ENCODE measurements at regions not wholly inside any gene's neighbourhood (a gene's known extent, or its start where the extent isn't known, plus 50 kb on each side); places are given as distances from the start of the nearest gene placed in this dataset.

DNA sequence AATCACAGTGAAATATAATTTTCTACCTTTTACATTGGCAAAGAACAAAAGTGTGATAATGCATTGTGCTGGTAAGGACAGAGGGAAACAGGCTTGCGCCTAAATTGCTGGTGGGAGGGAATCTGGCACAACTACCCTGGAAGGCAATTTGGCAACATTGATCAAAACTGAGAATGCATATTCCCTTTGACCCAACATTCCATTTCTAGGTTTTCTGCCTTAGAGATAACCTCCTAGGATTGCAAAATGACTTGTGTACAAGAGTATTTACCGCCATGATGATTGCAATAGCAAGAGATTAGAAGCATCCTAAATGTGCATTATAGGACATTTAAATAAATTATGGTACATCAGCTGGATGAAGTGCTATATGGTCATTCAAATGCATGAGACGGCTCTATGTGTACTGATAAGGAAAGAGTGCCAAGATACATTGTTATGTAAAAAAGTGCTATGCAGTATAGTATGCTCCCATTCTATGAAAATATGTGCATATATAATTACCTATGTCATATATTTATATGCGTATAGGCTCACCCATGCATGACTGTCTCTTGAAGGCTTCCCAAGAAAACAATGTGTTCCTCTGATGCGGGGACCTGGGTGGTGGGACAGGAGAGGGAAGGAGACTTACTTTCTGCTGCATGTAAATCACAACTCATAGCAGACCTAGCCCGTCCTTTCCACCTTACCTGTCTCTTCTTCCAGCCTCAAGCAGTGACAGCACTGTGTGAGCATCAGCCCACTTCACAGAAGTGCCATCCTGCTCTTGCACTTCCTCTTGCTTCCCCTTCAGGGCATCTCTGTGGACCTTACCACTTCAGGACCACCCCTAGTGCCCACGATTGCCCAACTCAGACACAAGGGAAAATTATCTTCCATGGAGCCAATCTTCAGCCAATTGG is 249.9 kb upstream of the TLE3 start:
- ATAC-seq (no peak), DNase-seq (no peak)

DNA sequence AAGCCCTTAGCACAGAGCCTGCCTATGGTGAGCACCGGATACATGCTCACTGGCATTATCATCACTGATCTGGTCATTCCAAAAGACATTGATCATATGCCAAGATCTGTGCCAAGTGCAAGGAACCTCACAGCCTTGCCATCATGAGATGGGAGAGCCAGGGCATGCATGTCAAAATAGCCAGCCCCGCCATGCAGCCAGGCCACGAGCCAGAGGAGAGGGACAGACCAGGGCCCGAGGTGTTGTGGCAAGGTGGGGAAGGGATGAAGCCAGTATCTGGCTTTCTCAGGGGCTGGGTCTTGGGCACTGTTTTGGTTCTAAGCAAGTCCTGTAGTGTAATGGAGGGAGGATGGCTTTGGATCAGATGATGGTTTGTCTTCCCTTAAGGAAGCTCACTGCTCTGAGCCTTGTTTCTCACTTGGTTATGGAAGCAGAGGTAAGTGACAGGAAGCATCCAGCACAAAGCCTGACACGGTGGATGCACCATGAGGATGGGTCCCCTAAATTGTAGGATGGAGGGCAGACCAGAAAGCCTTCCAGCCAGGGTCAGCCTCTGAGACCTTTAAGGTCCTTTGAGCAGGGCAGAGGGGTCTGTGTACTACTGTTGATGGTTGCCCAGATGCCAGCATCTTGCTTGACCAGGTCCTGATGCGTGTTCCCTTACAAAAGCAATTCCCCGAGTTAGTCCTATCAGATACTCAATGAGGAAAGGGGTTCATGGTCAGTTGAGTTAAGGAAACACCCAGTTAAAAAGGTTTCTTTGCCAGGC is 247.7 kb upstream of the TLE3 start:
- no peak for ATAC-seq
- no peak for DNase-seq

DNA sequence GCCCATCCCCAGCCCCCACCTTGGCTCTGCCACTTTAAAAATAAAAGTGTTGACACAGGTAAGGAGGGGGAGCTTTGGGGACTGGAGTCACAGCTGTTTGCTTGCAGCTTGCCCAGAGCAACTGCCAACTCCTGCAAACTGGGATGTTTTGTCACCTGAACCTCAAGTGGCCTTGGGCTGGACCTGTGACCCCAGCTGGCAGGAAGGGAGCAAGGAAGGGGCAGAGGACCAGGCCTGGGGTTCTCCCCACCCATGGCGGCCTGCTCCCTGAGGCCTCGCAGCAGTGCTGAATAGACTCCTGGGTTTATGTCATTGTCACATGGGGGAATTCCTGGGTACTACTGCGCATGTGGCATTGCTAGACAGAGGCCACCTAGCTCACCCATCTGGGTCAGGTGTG is 246.9 kb upstream of the TLE3 start:
- ATAC-seq (no peak), DNase-seq (no peak)

DNA sequence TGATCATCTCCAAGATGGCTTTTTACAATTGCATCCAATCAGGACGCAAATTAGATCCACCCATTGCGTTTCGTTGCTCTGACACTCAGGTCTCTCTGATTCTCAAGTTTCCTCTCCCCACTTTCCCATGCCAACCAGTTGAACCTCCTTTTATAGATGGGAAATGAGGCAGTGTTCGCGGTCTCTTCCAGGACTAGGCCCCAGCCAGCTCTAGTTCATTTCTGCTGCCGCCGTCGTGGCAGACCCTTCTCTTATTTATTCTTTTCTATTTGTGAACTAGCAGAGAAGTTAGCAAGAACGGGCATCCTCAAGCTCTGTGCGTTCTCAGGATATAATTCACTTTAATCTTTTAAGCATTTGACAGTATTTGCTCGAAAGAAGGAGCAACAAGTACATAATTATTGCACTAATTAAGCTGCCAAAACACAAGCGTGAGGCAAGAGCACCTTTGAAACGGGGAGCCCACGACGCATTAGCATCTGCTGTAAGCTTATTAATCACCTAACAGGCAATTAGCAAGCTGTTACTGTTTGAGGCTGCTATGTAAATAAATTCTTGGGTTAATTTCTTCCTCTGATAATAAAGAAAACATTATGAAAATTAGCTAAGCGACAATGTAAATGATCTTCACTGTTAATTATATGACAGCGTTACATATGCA is 246.4 kb upstream of the TLE3 start:
- DNase-seq (no peak), ATAC-seq (no peak)

DNA sequence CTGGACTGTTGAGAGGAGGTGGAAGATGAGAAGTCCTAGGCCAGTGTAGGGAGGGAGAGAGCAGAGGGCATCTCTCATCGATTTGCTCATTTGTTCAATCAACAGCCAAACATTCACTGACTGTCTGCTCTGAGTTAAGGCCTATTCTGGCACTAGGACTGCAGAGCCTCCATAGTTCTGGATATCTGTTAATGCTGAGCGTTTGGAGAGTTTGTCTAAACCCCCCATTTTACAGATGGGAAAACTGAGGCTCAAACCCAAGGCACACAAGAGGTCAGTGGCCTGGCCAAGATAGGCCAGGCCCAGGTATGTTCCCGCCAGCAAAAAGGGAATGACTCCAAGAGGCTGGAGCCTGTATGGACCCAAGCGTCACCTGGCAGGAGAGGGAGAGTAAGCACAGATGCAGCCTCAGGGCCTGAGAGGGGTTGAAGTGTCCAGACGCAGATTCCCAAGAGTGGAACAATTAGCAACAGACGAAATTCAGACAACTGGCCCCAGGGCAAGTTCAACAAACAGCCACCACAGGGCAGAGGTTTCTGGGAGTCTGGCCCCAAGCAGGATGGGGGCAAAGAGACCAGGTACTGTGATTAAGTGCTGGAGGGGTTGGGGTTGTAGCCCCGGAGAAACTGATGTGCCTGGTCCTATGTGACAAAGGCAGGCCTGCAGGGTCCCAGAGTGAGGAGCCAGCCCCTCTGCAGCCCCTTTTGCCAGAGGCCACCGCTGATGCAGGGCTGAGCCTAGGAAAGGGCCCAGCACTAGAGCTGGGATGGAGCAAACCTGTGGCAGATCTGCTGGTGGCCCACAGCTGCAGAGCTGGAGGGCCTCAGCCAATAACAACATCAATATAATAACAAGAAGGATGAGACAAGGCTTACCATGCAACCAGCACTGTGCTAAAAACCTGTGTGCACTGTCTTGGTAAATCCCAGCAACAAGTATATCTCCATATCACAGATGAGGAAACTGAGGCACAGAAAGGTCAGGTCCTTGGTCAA is 245.1 kb upstream of the TLE3 start:
- ATAC-seq: no peak
- no peak for DNase-seq

DNA sequence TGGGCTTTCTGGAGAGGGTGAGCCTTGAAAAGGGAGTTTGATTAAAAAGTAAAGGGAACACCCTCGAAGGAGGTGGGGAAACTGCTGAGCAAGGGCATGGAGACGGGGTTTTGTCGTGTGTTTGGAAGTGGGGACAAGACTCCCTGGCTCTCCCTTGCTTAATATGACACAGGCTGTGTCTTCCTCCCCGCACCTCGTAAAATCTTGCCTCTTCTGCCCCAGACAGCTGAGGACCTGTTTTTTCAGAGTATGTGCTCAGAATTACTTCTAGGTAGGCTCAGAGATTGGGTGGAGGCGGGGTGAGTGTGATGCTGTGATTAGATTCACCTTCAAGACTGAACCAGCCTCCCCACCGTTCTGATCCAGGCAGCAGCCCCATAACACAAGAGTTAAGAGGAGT is 244.4 kb upstream of the TLE3 start:
- ATAC-seq (no peak), DNase-seq (no peak)

DNA sequence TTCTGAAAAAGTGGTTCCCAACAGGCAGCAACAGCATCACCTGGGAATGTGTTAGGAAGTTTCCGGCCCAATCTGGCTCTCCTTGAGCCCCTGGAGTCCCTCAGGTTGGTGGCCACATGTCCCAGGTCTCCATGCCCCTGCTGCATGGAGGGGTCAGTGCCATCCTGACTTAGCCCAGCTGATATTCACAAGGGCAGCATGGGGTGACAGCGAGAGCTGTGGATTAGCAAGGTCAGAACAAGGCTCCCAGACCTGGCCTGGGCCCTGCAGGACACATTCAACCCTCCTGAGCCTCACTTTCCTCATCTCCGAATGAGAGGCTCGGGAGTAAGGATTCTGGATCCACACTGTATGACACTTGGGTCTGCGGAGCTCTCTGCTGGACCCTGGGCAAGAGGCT is 243.8 kb upstream of the TLE3 start:
- DNase-seq (no peak), ATAC-seq (no peak)

DNA sequence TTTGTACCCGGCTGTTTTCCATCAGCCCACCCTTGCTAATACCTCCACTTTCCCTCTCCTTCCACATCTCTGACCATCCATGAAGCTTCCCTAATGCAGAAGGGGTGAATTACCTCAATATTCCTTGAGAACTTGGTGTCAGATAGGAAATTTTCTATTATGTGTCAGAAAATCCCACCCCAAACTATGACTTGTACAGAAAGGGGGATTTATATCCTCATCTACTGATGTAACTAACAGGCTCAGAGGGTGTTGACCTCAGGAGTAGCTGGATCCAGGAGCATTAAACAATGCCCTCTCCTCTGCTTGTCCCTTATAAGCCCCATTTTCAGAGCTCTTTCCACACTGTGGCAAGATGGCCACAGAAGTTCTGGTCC is 242.8 kb upstream of the TLE3 start:
- ATAC-seq (no peak), DNase-seq (no peak)

DNA sequence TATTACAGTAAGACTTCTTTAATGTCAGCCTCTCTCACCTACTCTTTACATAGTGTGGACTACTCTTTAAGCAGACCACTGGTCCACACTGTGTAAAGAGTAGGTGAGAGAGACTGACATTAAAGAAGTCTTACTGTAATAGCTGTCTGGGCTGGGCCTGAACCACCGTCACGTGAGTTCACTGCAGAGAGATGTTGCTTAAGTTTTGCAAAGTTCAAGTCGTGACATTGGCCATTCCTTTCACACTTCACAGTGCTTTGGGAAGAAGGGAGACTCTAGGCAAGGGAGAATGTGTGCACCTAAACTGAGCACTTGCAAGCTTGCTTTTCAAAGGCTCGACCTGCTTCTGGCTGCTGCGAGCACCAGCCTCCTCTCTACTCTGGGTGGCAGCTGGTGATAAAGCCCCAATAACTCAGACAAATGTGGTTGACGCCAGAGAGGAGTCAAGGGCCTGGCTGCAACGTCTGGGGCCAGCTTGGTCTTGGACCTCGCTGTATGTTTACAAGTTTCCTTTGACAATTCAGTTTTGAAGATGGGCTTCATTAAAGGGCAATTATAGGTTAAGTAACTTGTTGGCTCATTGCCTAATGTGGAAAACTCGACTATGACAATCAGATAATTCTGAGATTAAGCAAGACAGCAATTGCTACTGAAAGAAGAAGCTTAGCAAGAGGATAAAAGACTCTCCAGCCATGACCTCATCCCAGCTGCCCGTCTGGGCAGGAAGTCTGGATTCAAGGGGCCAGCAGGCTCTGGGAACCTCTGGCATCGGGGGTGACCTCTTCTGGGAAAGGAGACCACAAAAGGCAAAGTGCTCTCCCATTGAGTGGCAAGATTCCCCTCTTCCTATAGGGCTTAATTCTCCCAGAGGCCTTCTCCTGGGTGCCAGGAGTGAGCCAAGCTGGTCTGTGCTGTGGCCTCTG is 242.1 kb upstream of the TLE3 start:
- ATAC-seq (no peak), DNase-seq (no peak)

DNA sequence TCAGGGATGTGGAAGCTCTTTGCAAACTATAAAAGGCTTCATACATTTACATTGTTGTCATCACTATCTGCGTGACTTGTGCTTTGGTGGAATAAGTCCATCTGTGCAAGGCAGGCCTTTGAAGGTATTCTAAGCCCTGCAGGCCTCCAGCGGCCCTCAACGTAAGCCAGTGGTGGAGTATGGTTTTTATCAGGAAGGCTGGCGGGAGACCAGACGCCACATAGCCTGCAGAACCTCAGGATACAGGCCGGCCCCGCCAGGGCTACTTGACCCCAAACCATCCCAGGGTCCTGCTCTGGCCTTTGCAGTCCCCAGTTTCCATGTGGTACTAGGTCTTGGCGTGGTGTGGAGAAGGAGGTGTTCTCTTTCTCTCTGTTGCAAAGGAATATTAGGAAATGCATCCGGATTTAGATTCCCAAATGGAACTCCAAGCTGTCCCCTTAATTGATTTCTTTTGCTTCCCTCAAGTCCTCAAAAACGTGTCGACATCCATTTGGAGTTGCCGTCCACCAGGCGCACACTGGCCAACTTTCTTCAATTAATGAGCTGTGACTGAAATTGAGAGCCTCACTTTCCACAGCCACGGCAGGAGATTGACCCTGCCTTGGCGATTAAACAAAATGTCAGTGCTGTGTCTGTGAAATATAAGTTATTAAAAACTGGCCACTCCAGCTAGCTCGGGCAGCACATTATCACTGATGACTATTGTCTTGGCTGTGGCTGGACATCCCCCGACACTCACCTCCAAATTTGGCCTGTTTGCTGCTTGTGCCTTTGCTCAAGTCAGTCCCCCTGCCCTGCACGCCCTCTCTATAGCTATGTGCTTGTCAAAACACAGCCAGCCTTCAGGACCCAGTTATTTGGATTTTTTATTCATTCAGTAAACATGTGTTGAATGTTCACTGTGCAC is 239.8 kb upstream of the TLE3 start:
- no peak for ATAC-seq

DNA sequence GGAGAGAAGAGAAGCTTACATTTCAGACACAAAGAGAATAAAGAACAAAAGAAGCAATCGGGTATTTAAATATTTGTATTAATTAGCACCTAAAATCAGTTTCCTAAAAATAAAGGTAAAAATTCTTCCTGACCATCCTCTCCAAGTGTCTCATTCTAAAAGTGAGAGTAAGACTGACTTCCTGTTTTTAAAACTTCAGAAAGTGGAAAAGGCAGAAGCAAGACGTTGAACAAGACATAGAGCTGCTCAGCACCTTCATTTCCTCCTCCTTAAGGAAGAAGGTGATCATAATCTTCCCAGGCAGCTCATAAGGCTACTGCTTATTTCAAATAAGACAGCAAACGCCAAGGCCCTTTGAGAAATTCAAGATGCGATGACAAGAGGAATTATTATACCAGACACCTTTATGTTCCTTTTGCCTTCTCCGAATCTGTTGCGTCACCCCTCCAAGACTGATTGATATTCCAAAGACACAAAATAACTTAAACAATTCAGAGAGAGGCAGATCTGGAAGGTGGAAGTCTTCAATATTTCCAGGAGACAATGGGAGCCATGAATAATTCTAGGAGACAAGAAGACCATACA is 238.8 kb upstream of the TLE3 start:
- ATAC-seq (no peak), DNase-seq (no peak)

More for the DNA sequence above, 239.8 kb upstream of the TLE3 start:
- no peak for DNase-seq

DNA sequence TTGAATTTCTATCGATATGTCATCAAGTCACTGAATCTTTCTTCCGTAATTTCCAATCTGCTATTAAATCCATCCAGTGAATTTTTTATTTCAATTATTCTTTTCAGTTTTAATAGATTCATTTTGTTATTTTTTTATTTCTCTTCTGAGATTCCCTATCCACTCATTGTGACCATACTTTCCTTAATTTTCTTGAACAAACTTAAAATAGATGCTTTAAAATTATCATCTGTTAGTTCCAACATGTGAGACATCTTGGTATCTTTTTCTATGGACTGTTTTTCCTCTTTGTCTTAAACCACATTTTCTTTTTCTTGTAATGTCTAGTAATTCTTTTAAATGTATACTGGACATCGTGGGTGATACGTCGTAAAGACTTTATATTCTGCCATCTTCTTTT is 236.6 kb upstream of the TLE3 start:
- DNase-seq (no peak), ATAC-seq (no peak)

DNA sequence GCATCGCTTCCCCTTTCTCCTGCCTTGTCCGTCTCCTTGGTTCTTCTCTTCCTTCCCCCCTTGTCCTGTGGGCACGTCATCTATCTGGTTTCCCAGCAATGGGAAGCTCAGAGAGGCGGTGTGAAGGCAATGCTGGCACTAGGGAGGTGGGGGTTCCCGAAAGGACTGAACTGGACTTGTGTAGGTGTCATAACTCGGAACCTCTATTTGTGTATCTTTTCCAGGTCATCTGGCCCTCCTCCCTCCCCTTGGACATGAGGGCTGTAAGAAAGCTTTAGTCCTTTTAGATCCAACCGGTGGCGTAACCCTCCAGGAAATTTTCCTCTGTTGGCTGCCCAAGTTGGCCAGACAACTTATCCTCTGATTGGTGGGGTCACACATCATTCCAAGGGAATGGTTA is 231.5 kb upstream of the TLE3 start:
- no peak for ATAC-seq
- DNase-seq: no peak

DNA sequence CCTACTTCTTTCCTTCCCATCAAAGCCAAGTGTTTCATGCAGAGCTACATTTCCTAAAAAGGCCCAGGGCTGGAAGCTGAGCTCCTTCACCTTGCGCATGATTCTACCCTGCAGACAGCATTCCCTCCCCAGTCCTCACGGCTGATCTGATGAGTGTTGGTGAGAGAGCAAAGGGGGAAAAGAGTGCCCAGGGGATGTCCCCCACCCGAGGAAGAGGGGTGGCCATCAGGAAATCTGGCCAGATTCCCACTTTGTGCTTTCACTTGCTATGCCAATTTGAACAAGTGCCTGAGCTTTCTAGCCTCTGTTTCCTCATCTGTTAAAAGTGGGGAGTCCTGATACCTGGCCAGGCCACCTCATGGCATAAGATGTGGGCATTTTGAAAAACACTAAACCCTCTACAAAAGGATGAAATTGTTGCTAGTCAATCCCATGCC is 231.0 kb upstream of the TLE3 start:
- ATAC-seq (no peak), DNase-seq (no peak)

DNA sequence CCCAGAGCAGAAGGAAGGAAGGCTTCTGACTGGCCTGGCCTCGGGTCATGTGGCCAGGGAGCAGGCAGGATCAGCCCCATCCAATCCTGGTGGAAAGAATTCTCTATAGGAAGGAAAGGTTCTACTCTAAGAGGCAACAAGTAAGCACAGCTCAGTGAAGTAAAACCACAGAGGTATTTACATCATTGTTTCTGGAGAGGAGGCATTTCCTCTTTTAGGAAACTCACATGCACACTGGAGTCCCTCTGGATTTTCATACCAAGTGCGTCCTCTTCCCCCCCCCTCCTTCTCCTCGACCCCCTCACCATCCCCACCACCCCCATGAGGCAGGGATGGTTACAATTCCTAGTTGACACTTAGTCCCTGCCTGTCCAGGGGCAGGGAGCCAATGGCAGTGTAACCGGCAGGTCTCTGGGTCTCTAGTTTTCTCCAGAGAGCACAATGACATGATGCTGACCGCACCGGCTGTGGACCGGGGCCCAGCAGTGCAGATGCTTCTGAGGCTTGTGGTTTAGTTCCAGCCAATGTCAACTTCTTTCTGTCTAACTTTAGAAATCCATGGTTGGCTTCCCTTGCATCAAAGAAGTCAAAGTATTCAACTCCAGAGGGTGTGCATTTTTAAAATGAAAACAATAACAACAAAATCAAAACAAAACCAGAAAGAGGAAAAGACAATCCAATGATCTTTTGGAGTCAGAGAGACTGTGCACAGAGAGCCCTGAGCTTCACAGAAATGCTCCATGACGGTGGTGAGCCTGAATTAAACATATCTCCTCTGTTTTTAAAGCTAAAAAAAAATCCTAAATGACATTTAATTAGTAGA is 230.3 kb upstream of the TLE3 start:
- no peak for ATAC-seq
- no peak for DNase-seq

DNA sequence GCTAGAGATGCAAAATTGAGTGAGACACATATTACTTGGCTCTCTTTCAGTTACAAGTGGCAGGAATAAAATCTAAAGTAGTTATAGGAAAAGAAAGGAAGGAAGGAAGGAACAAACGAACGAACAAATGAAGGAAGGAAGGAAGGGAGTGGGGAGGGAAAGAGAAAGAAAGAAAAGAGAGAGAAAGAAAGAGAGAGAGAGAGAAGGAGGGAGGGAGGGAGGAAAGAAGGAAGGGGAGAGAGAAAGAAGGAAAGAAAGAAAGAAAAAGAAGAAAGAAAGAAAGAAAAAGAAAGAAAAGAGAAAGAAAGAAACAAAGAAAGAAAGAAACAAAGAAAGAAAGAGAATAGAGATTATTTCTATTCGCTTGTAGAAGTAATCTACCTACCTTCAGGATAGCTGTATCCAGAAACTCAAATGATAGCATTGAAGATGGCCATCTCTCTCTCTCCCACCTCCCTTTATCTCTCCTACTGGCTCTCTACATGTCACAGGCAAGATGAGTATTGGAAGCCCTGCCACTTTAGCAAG is 229.7 kb upstream of the TLE3 start:
- no peak for DNase-seq

DNA sequence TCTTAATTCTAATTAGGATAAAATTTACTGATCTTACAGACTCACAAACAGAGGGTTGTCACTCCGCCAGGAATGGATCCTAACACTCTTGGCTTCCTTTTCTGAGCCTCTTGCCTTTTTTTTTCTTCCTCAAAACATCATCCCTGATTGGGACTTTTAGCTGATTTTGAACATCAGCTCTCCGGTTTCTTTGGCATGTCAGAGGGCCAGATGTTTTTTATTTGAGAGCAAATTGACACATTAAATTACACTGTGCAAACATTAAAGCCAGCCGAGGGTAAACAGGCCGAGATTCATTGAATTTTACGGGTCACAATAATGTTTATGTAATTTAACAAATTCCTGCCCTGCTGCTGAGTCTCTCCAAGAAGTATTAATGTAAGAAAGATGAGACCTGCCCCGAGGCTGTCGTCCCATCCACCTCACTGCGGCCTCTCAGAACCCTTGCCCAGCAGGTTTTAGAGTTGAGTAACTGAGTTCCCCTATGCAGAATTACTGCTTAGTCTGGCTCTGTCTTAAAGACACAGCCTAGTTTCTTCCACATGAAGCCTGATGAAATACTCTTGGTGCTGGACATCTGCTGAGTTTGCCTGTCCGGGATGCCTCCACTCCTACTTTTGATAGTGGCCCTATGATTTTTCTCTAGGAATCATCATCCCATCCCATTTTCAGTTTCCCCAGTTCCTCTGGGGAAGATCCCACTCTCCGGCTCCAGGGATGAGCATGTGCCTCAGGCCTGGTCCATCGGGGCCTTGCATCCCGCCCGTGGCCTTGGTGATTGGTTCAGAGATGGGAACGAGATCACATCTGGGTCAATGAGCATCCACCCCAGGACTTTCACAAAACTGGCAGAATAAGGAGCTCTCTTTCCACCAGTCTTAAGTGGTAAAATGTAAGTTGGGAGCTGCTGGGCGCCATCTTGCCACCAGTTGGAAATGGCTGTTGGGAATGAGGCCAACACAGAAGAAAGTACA is 226.6 kb upstream of the TLE3 start:
- no peak for ATAC-seq
- DNase-seq: no peak

More for the DNA sequence above, 229.7 kb upstream of the TLE3 start:
- no peak for ATAC-seq
